Smooth muscle cell (in vitro differentiated cells): ENCODE measurements at regions not wholly inside any gene's neighbourhood (a gene's known extent, or its start where the extent isn't known, plus 50 kb on each side); places are given as distances from the start of the nearest gene placed in this dataset.

Experiments
- DNase-seq: peaks from one replicate; lab custom pipeline; 2025; ENCODE audit not compliant: unreplicated experiment; lab: John Stamatoyannopoulos, UW
- H2AFZ ChIP-seq: fragments of 200-600 bp; sonication (generic); 2 replicates; pipeline ENCODE4 v1.6.0; 2016; ENCODE audit warnings: antibody characterized with exemption, low read depth, mild to moderate bottlenecking
- H3F3A ChIP-seq: fragments of 200-600 bp; sonication (generic); 2 replicates; pipeline ENCODE4 v1.6.0; 2017; ENCODE audit warnings: antibody characterized with exemption, low read depth
- H3K27ac ChIP-seq: fragments of 200-600 bp; sonication (generic); 2 replicates; pipeline ENCODE4 v1.5.1; 2016; ENCODE audit warnings: low read depth, mild to moderate bottlenecking
- H3K27me3 ChIP-seq: fragments of 200-600 bp; sonication (generic); 2 replicates; pipeline ENCODE4 v1.6.1; 2016; ENCODE audit warnings: low read depth, mild to moderate bottlenecking
- H3K36me3 ChIP-seq: fragments of 200-600 bp; sonication (generic); 2 replicates; pipeline ENCODE4 v1.5.1; 2016; ENCODE audit warnings: low read depth
- H3K4me1 ChIP-seq: fragments of 200-600 bp; sonication (generic); 2 replicates; pipeline ENCODE4 v1.5.1; 2016; ENCODE audit warnings: low read depth
- H3K4me2 ChIP-seq: fragments of 200-600 bp; sonication (generic); 2 replicates; pipeline ENCODE4 v1.6.0; 2016; ENCODE audit warnings: mild to moderate bottlenecking
- H3K4me3 ChIP-seq: fragments of 200-600 bp; sonication (generic); 2 replicates; pipeline ENCODE4 v1.5.1; 2016; ENCODE audit warnings: mild to moderate bottlenecking
- H3K79me2 ChIP-seq: fragments of 200-600 bp; sonication (generic); 2 replicates; pipeline ENCODE4 v1.6.0; 2016; ENCODE audit warnings: low read depth, mild to moderate bottlenecking
- H3K9ac ChIP-seq: fragments of 200-600 bp; sonication (generic); 2 replicates; pipeline ENCODE4 v1.6.0; 2016; ENCODE audit warnings: low read depth
- H3K9me3 ChIP-seq: fragments of 200-600 bp; sonication (generic); replicated peaks from 2 replicates; pipeline ENCODE4 v1.5.1; 2016; ENCODE audit warnings: low read depth
- H4K20me1 ChIP-seq: fragments of 200-600 bp; sonication (generic); 2 replicates; pipeline ENCODE4 v1.6.0; 2016; ENCODE audit warnings: low read depth
- WGBS: methylation state at CpG from one replicate; pipeline ENCODE4 v1.1.7; 2016; ENCODE audit warnings: low lambda C conversion rate; 5-methylcytosine and 5-hydroxymethylcytosine counted together
- TF ChIP-seq, protein P1 (sequence below): fragments of 200-600 bp; sonication (generic); IDR thresholded peaks from 2 replicates; pipeline ENCODE4 v1.5.1; 2017; ENCODE audit warnings: borderline replicate concordance, mild to moderate bottlenecking, antibody characterized with exemption; ENCODE audit not compliant: insufficient read depth, poor library complexity, severe bottlenecking

DNA sequence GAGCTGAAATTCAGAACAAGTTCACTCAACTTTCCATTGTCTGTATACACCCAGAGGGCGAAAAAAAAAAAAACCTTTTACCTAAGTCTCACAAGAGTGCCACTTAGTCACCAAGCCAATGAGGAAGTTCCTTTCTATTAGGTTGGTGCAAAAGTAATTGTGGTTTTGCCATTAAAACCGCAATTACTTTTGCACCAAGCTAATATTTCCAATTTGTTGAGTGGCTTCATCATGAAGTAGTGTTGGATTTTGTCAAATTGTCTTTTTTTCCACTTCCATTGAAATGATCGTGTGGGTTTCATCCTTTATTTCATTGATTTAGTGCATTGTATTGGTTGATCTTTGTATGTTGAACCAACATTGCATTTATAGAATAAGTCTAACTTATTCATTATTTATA lies 253.9 kb downstream of the ZIC4 start:
- no peak for DNase-seq
- 87% methylated on average over 3 of the region's 3 CpGs for WGBS
- H3K4me3 ChIP-seq, result no peak overlapping the region

DNA sequence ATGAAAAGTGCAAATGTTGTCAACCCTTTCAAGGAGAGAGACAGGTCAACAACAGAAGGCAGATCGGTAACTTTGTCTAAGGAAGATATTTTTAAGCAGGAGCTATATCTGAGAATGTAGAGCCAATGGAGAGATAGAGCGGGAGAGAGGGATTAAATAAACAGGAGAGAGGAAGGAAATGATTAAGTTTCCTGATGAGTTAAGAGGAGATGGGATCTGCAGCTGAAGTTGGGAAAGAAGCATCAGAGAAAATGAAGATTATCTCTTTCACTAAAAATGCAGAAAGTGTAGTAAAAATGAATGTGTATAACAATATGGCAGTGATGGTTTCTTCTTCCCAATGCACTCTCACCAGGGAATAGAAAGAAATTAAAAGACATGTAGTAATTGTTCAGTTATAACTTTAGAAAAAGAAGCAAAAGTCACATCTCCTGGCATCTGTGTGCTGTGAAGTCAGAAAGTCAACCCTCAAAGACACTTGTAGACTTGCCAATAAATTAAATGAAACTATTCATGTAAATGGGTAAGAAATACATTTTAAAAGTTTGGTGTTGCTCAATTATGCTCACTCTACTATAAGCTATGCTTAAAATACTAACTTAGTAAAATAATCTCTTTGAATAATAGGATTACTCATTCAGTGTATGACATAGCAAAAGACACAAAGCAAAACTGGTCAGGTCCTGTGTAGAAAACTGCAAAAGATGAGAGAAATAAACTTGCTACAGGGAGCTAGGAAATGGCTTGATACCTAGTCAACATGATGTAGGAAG lies 264.6 kb downstream of the ZIC4 start:
- Histone ChIP-seq H3K9me3 (no peaks in the 10 kb centered on the region), H2AFZ (no peak overlapping the region), H3K36me3 (no peaks in the 10 kb centered on the region), H3K4me3 (no peak overlapping the region), H4K20me1 (no peaks in the 10 kb centered on the region), H3K4me1 (no peaks in the 10 kb centered on the region), H3K79me2 (no peaks in the 10 kb centered on the region), H3K4me2 (no peak overlapping the region), H3K27ac (no peak overlapping the region), H3K9ac (no peak overlapping the region), H3K27me3 (no peaks in the 10 kb centered on the region), H3F3A (no peaks in the 10 kb centered on the region)
- TF ChIP-seq, protein P1, sequence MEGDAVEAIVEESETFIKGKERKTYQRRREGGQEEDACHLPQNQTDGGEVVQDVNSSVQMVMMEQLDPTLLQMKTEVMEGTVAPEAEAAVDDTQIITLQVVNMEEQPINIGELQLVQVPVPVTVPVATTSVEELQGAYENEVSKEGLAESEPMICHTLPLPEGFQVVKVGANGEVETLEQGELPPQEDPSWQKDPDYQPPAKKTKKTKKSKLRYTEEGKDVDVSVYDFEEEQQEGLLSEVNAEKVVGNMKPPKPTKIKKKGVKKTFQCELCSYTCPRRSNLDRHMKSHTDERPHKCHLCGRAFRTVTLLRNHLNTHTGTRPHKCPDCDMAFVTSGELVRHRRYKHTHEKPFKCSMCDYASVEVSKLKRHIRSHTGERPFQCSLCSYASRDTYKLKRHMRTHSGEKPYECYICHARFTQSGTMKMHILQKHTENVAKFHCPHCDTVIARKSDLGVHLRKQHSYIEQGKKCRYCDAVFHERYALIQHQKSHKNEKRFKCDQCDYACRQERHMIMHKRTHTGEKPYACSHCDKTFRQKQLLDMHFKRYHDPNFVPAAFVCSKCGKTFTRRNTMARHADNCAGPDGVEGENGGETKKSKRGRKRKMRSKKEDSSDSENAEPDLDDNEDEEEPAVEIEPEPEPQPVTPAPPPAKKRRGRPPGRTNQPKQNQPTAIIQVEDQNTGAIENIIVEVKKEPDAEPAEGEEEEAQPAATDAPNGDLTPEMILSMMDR, result no peak
- WGBS, result 40% methylated on average over 2 of the region's 2 CpGs
- no peak for DNase-seq

More for the DNA sequence above, 253.9 kb downstream of the ZIC4 start:
- no peak overlapping the region for H3K27ac ChIP-seq
- no peaks in the 10 kb centered on the region for H3K9me3 ChIP-seq
- no peaks in the 10 kb centered on the region for H3F3A ChIP-seq
- no peaks in the 10 kb centered on the region for H3K36me3 ChIP-seq
- no peaks in the 10 kb centered on the region for H3K4me1 ChIP-seq
- H3K4me2 ChIP-seq, result no peak overlapping the region
- no peak overlapping the region for H3K9ac ChIP-seq
- no peaks in the 10 kb centered on the region for H3K79me2 ChIP-seq
- no peaks in the 10 kb centered on the region for H3K27me3 ChIP-seq
- TF ChIP-seq, protein P1, result no peak
- no peak overlapping the region for H2AFZ ChIP-seq
- H4K20me1 ChIP-seq, result no peaks in the 10 kb centered on the region

DNA sequence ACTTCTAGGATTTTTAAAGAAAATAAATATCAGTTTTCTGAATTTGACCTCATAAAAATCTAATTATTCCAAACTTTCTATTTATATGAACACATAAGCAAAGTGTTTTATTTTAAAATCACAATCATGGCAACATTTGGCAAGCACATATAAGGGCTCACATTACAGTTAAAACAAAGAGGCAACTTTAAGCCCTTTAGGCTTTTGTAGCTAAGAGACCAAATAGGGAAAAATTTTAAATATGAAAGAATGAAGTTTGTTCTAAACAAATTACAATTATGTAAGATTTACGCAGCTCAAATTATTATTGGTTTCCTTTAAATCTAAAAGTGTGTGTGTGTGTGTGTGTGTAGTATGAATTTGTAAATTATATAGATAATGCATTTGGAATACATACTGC lies 267.0 kb downstream of the ZIC4 start:
- Histone ChIP-seq H3K9me3 (no peaks in the 10 kb centered on the region), H3K27me3 (no peaks in the 10 kb centered on the region), H3F3A (no peaks in the 10 kb centered on the region), H3K4me1 (no peaks in the 10 kb centered on the region), H3K36me3 (no peaks in the 10 kb centered on the region), H3K4me2 (no peak overlapping the region), H2AFZ (no peak overlapping the region), H4K20me1 (no peaks in the 10 kb centered on the region), H3K79me2 (no peaks in the 10 kb centered on the region), H3K4me3 (no peak overlapping the region), H3K27ac (no peak overlapping the region), H3K9ac (no peak overlapping the region)
- WGBS, result 90% methylated on average over 1 of the region's 1 CpG
- TF ChIP-seq, protein P1, result no peak
- no peak for DNase-seq

DNA sequence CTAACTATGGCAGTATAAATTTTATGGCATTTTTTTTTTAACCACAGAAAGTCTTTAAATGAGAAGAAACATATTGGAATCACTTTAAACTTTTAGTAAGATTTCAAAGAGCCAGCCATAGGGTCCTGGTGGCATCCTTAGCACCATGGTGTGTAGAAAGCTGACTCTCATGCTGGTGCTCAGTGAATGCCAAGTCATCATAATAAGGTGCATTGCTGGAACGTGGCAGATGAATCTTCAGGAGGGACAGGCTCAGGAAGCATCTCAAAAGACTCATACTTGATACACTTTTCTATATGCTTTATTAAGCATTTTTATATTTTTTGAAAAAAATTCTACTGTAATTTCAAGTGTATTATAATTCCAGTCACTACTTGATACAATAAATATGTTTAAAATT lies 274.2 kb downstream of the ZIC4 start:
- Histone ChIP-seq H3K27me3 (no peaks in the 10 kb centered on the region), H2AFZ (no peak overlapping the region), H3F3A (no peaks in the 10 kb centered on the region), H3K36me3 (no peaks in the 10 kb centered on the region), H4K20me1 (no peaks in the 10 kb centered on the region), H3K79me2 (no peaks in the 10 kb centered on the region), H3K27ac (no peak overlapping the region), H3K4me1 (no peaks in the 10 kb centered on the region), H3K9me3 (no peaks in the 10 kb centered on the region), H3K4me3 (no peak overlapping the region), H3K9ac (no peak overlapping the region), H3K4me2 (no peak overlapping the region)
- WGBS, result 96% methylated on average over 1 of the region's 1 CpG
- DNase-seq, result no peak
- TF ChIP-seq, protein P1, result no peak
